SK-N-SH treated with all-trans-retinoic acid at 6 μM for 48 hours (cell line): ENCODE measurements at regions not wholly inside any gene's neighbourhood (a gene's known extent, or its start where the extent isn't known, plus 50 kb on each side); places are given as distances from the start of the nearest gene placed in this dataset.

Experiments used
- RARB ChIP-seq: fragments of 250-450 bp; sonication (Bioruptor Pico); IDR thresholded peaks from 2 replicates; pipeline ENCODE4 v1.8.0; 2021; ENCODE audit warnings: mild to moderate bottlenecking, moderate library complexity
- TOX ChIP-seq: fragments of 250-450 bp; sonication (Bioruptor Pico); IDR thresholded peaks from 2 replicates; pipeline ENCODE4 v1.8.0; 2021; ENCODE audit warnings: mild to moderate bottlenecking, moderate library complexity, borderline replicate concordance
- ZFP3 ChIP-seq: fragments of 250-450 bp; sonication (Bioruptor Pico); IDR thresholded peaks from 2 replicates; pipeline ENCODE4 v1.5.0; 2020; ENCODE audit warnings: mild to moderate bottlenecking, moderate library complexity
- ZFP30 ChIP-seq: fragments of 450-650 bp; formaldehyde crosslinking; IDR thresholded peaks from 2 replicates; pipeline ENCODE4 v1.5.0; 2022; ENCODE audit warnings: mild to moderate bottlenecking, moderate library complexity
- TF ChIP-seq, protein P1 (sequence below): fragments of 250-450 bp; sonication (Bioruptor Pico); IDR thresholded peaks from 2 replicates; pipeline ENCODE4 v1.8.0; 2020; ENCODE audit warnings: mild to moderate bottlenecking, moderate library complexity, borderline replicate concordance
- TF ChIP-seq, protein P2 (sequence below): fragments of 250-450 bp; sonication (Bioruptor Pico); IDR thresholded peaks from 2 replicates; pipeline ENCODE4 v1.5.1; 2020; ENCODE audit warnings: low read depth, mild to moderate bottlenecking, moderate library complexity
- TF ChIP-seq, protein P3 (sequence below): fragments of 250-450 bp; sonication (Bioruptor Pico); IDR thresholded peaks from 2 replicates; pipeline ENCODE4 v1.5.1; 2021; ENCODE audit warnings: mild to moderate bottlenecking, moderate library complexity

DNA sequence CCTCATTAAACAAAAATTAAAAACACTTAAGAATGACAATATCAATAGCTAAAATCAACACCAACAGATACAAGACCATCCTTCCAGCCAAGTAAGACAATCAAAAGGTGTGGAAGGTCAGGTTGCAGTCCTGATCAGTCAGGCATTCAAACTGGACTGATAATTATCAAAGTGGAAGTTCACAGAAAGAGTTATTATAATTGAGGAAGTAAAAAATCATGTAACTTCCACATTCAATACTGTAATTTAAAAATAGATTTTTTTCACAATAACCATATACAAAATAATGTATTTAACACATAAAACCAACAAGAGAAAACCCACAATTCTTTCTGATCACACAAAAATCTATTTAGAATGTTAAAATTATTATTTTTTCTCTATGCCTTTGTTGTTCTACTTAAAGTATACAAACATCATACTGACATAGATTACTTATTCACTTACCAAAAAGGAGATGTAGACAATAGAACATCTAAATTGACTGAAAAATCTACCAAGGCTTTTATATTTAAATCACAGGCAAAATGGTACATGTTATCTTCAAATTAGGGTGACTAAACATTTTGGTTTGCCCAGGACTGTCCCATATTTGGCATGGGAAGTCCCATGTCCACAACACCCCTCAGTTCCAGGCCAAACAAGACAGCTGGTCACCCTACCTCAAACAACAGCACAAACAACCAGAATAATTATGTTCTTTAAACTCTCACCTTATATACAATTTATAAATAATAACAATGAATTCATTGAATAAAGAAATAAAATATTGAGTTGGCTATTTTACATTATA, 142.5 kb upstream of the SLC24A2 start:
- TF ChIP-seq, protein P1, sequence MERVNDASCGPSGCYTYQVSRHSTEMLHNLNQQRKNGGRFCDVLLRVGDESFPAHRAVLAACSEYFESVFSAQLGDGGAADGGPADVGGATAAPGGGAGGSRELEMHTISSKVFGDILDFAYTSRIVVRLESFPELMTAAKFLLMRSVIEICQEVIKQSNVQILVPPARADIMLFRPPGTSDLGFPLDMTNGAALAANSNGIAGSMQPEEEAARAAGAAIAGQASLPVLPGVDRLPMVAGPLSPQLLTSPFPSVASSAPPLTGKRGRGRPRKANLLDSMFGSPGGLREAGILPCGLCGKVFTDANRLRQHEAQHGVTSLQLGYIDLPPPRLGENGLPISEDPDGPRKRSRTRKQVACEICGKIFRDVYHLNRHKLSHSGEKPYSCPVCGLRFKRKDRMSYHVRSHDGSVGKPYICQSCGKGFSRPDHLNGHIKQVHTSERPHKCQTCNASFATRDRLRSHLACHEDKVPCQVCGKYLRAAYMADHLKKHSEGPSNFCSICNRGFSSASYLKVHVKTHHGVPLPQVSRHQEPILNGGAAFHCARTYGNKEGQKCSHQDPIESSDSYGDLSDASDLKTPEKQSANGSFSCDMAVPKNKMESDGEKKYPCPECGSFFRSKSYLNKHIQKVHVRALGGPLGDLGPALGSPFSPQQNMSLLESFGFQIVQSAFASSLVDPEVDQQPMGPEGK (CRISPR knock-in tag), result no peak
- TF ChIP-seq, protein P2, sequence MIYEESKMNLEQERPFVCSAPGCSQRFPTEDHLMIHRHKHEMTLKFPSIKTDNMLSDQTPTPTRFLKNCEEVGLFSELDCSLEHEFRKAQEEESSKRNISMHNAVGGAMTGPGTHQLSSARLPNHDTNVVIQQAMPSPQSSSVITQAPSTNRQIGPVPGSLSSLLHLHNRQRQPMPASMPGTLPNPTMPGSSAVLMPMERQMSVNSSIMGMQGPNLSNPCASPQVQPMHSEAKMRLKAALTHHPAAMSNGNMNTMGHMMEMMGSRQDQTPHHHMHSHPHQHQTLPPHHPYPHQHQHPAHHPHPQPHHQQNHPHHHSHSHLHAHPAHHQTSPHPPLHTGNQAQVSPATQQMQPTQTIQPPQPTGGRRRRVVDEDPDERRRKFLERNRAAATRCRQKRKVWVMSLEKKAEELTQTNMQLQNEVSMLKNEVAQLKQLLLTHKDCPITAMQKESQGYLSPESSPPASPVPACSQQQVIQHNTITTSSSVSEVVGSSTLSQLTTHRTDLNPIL (CRISPR knock-in tag), result no peak
- TF ChIP-seq, protein P3, sequence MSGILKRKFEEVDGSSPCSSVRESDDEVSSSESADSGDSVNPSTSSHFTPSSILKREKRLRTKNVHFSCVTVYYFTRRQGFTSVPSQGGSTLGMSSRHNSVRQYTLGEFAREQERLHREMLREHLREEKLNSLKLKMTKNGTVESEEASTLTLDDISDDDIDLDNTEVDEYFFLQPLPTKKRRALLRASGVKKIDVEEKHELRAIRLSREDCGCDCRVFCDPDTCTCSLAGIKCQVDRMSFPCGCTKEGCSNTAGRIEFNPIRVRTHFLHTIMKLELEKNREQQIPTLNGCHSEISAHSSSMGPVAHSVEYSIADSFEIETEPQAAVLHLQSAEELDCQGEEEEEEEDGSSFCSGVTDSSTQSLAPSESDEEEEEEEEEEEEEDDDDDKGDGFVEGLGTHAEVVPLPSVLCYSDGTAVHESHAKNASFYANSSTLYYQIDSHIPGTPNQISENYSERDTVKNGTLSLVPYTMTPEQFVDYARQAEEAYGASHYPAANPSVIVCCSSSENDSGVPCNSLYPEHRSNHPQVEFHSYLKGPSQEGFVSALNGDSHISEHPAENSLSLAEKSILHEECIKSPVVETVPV, result no peak
- TF ChIP-seq RARB (CRISPR knock-in tag), result no peak
- no peak for TF ChIP-seq TOX (CRISPR knock-in tag)
- no peak for TF ChIP-seq ZFP30
- TF ChIP-seq ZFP3 (CRISPR knock-in tag), result no peak
